ENCODE measurements at regions not wholly inside any gene's neighbourhood (a gene's known extent, or its start where the extent isn't known, plus 50 kb on each side); places are given as distances from the start of the nearest gene placed in this dataset.

GRCh38 chrX:97751735-97752134 is 868.0 kb downstream of the RPA4 start:
- no peak for TF ChIP-seq CTCF (IDR thresholded peaks at IDR 0.05; ENCODE audit: partially characterized antibody, unreplicated experiment)
- Mint-ChIP-seq H3K27ac (ENCODE audit: unreplicated experiment) (no peak overlapping the region), H3K36me3 (ENCODE audit: unreplicated experiment) (no peaks in the 10 kb centered on the region), H3K27me3 (ENCODE audit: unreplicated experiment) (no peaks in the 10 kb centered on the region), H3K4me3 (ENCODE audit: unreplicated experiment) (no peak overlapping the region), H3K9me3 (ENCODE audit: unreplicated experiment) (no peaks in the 10 kb centered on the region), H3K4me1 (ENCODE audit: low read depth, unreplicated experiment) (no peaks in the 10 kb centered on the region)
- no peak for DNase-seq

GRCh38 chrX:97756879-97757278 is 873.2 kb downstream of the RPA4 start:
- no peak for TF ChIP-seq CTCF (IDR thresholded peaks at IDR 0.05; ENCODE audit: partially characterized antibody, unreplicated experiment)
- H3K36me3 Mint-ChIP-seq (ENCODE audit: unreplicated experiment): no peaks in the 10 kb centered on the region
- H3K9me3 Mint-ChIP-seq (ENCODE audit: unreplicated experiment): peaks cover 1% of the 10 kb centered on the region
- no peak overlapping the region for H3K4me3 Mint-ChIP-seq (ENCODE audit: unreplicated experiment)
- no peak overlapping the region for H3K27ac Mint-ChIP-seq (ENCODE audit: unreplicated experiment)
- no peaks in the 10 kb centered on the region for H3K27me3 Mint-ChIP-seq (ENCODE audit: unreplicated experiment)
- no peaks in the 10 kb centered on the region for H3K4me1 Mint-ChIP-seq (ENCODE audit: low read depth, unreplicated experiment)
- no peak for DNase-seq

GRCh38 chrX:97763391-97763790 is 879.7 kb downstream of the RPA4 start:
- DNase-seq: no peak
- H3K27ac Mint-ChIP-seq (ENCODE audit: unreplicated experiment): no peak overlapping the region
- H3K9me3 Mint-ChIP-seq (ENCODE audit: unreplicated experiment): peaks cover 1% of the 10 kb centered on the region
- H3K27me3 Mint-ChIP-seq (ENCODE audit: unreplicated experiment): no peaks in the 10 kb centered on the region
- no peak for TF ChIP-seq CTCF (IDR thresholded peaks at IDR 0.05; ENCODE audit: partially characterized antibody, unreplicated experiment)
- H3K36me3 Mint-ChIP-seq (ENCODE audit: unreplicated experiment): no peaks in the 10 kb centered on the region
- no peak overlapping the region for H3K4me3 Mint-ChIP-seq (ENCODE audit: unreplicated experiment)
- no peaks in the 10 kb centered on the region for H3K4me1 Mint-ChIP-seq (ENCODE audit: low read depth, unreplicated experiment)

GRCh38 chrX:97763981-97764380 is 880.3 kb downstream of the RPA4 start:
- Mint-ChIP-seq H3K27ac (ENCODE audit: unreplicated experiment) (no peak overlapping the region), H3K36me3 (ENCODE audit: unreplicated experiment) (no peaks in the 10 kb centered on the region)

More at GRCh38 chrX:97763981-97764380, 880.3 kb downstream of the RPA4 start:
- Mint-ChIP-seq H3K27me3 (ENCODE audit: unreplicated experiment) (no peaks in the 10 kb centered on the region), H3K4me3 (ENCODE audit: unreplicated experiment) (no peak overlapping the region), H3K4me1 (ENCODE audit: low read depth, unreplicated experiment) (no peaks in the 10 kb centered on the region), H3K9me3 (ENCODE audit: unreplicated experiment) (no peaks in the 10 kb centered on the region)
- no peak for DNase-seq
- TF ChIP-seq CTCF (IDR thresholded peaks at IDR 0.05; ENCODE audit: partially characterized antibody, unreplicated experiment): no peak

Measured in glutamatergic neuron (in vitro differentiated cells).